ENCODE measurements at regions not wholly inside any gene's neighbourhood (a gene's known extent, or its start where the extent isn't known, plus 50 kb on each side); places are given as distances from the start of the nearest gene placed in this dataset.

DNA sequence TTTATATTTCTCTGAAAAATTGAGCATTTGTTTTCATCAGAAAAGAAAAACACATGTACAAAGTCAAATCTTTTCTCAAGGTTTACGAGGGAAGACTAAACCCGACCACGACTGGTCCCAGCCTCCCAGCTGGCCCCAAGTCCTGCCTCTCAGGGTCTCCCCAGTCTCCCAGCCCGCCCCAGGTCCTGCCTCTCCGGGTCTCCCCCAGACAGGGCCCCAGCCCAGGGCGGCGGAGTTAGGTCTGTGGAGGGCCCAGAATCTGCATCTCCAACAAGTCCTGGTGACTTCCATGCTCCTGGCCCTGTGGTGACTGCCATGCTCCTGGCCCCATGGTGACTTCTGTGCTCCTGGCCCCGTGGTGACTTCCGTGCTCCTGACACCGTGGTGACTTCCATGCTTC, 359.9 kb downstream of the IRX2 start:
- no peak overlapping the region for H2AFZ ChIP-seq (ENCODE audit: low read length)
- H2BK15ac ChIP-seq (ENCODE audit: low read length): no peak overlapping the region
- no peaks in the 10 kb centered on the region for H3K23me2 ChIP-seq (ENCODE audit: low read depth, low read length)
- TF ChIP-seq, protein P1, sequence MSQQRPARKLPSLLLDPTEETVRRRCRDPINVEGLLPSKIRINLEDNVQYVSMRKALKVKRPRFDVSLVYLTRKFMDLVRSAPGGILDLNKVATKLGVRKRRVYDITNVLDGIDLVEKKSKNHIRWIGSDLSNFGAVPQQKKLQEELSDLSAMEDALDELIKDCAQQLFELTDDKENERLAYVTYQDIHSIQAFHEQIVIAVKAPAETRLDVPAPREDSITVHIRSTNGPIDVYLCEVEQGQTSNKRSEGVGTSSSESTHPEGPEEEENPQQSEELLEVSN (IDR thresholded peaks at IDR 0.05): no peak
- TF ChIP-seq SIX5 (IDR thresholded peaks at IDR 0.05; ENCODE audit: low read depth, low read length): no peak
- TF ChIP-seq HDAC2 (IDR thresholded peaks at IDR 0.05; ENCODE audit: borderline replicate concordance in 1 of 2, low read depth in 2 of 2, low read length in 2 of 2): no peak
- no peak for TF ChIP-seq KDM1A (IDR thresholded peaks at IDR 0.05; ENCODE audit: borderline replicate concordance, low read length)
- TF ChIP-seq HDAC6 (IDR thresholded peaks at IDR 0.05; ENCODE audit: low read depth, low read length): no peak
- no peak for TF ChIP-seq RFX5 (IDR thresholded peaks at IDR 0.05; ENCODE audit: borderline replicate concordance, low read depth, low read length)
- TF ChIP-seq KDM5A (IDR thresholded peaks at IDR 0.05; ENCODE audit: low read length): no peak
- no peak for TF ChIP-seq SAP30 (IDR thresholded peaks at IDR 0.05; ENCODE audit: insufficient read depth, insufficient replicate concordance, low read length)
- TF ChIP-seq KDM4A (IDR thresholded peaks at IDR 0.05; ENCODE audit: low read depth, low read length, severe bottlenecking): no peak
- TF ChIP-seq CBX5 (IDR thresholded peaks at IDR 0.05; ENCODE audit: low read depth, low read length): no peak
- TF ChIP-seq TAF7 (optimal IDR thresholded peaks at IDR 0.05; ENCODE audit: borderline replicate concordance, low read depth, low read length): no peak
- H3K27ac ChIP-seq (ENCODE audit: low read depth, low read length): no peak overlapping the region
- no peaks in the 10 kb centered on the region for H3K4me1 ChIP-seq (replicated peaks in 1 of 4; ENCODE audit: control insufficient read depth in 3 of 4, insufficient read depth in 4 of 4, low read length in 3 of 4)
- H3K18ac ChIP-seq (ENCODE audit: extremely low read depth, low read length): no peak overlapping the region
- no peak overlapping the region for H3K23ac ChIP-seq (ENCODE audit: insufficient read length)
- no peak for DNase-seq (ENCODE audit: low read depth in 1 of 2, low spot score in 2 of 2)
- WGBS, 2 experiments (ENCODE audit: extremely low coverage in 1 of 2, insufficient coverage in 1 of 2, insufficient read length in 1 of 2, insufficient replicate concordance in 2 of 2, low coverage in 1 of 2, low lambda C conversion rate in 2 of 2, missing lambda C conversion rate in 1 of 2): 100% methylated on average over 1 of the region's 10 CpGs; no CpG with 5 or more reads in 1 of the 2 experiments
- H3K4me2 ChIP-seq (ENCODE audit: insufficient read depth in 1 of 2, low read depth in 2 of 2, low read length in 2 of 2): no peak overlapping the region
- H3K9ac ChIP-seq (replicated peaks in 1 of 4; ENCODE audit: extremely low read depth in 1 of 4, low read depth in 3 of 4, low read length in 3 of 4): no peak overlapping the region
- H3K56ac ChIP-seq (replicated peaks; ENCODE audit: insufficient read length, low read depth, low read length): no peak overlapping the region
- H3K14ac ChIP-seq (ENCODE audit: insufficient read length): no peak overlapping the region
- no peak for FAIRE-seq
- H3K4me3 ChIP-seq (ENCODE audit: extremely low read depth in 1 of 4, insufficient read depth in 2 of 4, low read depth in 3 of 4, low read length in 4 of 4): no peak overlapping the region
- H2BK5ac ChIP-seq (ENCODE audit: low read depth, low read length): no peak overlapping the region
- no peaks in the 10 kb centered on the region for H3K36me3 ChIP-seq (ENCODE audit: control insufficient read depth in 2 of 4, insufficient read depth in 4 of 4, low read length in 3 of 4)
- H2BK12ac ChIP-seq (ENCODE audit: low read depth, low read length): no peak overlapping the region
- H4K91ac ChIP-seq (replicated peaks; ENCODE audit: insufficient read length, low read length): no peak overlapping the region
- H3K4ac ChIP-seq (replicated peaks; ENCODE audit: insufficient read length, low read depth, low read length): no peak overlapping the region
- no peak overlapping the region for H4K8ac ChIP-seq (ENCODE audit: extremely low read depth, insufficient read depth, low read length)
- H2BK20ac ChIP-seq (ENCODE audit: low read length): no peak overlapping the region
- no peak overlapping the region for H2AK5ac ChIP-seq (ENCODE audit: low read depth, low read length)
- no peaks in the 10 kb centered on the region for H3K79me1 ChIP-seq (ENCODE audit: low read depth, low read length)
- H3K27me3 ChIP-seq (replicated peaks in 1 of 4; ENCODE audit: control insufficient read depth in 3 of 4, extremely low read depth in 1 of 4, insufficient read depth in 3 of 4, low read length in 3 of 4): no peaks in the 10 kb centered on the region
- H2BK120ac ChIP-seq (replicated peaks; ENCODE audit: low read depth, low read length): no peak overlapping the region
- no peak overlapping the region for H4K5ac ChIP-seq (ENCODE audit: insufficient read length, low read depth, low read length)
- POLR2A ChIA-PET (ENCODE audit: partially characterized antibody): no interaction called here
- CTCF ChIA-PET (ENCODE audit: partially characterized antibody): no interaction called here
- no peaks in the 10 kb centered on the region for H4K20me1 ChIP-seq (replicated peaks in 1 of 2; ENCODE audit: control insufficient read depth in 1 of 2, insufficient read depth in 2 of 2, low read length in 2 of 2)
- H3K79me2 ChIP-seq (ENCODE audit: control insufficient read depth in 1 of 2, insufficient read depth in 2 of 2, low read length in 2 of 2): no peaks in the 10 kb centered on the region
- no peaks in the 10 kb centered on the region for H3K9me3 ChIP-seq (ENCODE audit: insufficient read depth in 2 of 2, low read depth in 1 of 2, low read length in 1 of 2)

All from H1 (cell line).